Right atrium auricular region (tissue), 2 donors: ENCODE measurements at regions not wholly inside any gene's neighbourhood (a gene's known extent, or its start where the extent isn't known, plus 50 kb on each side); places are given as distances from the start of the nearest gene placed in this dataset.

Source experiments
- DNase-seq: peaks from one replicate; pipeline ENCODE4 v3.0.0-alpha.2; 2019; ENCODE audit warnings: low spot score
- H3K27ac ChIP-seq, 2 donors: fragments of 200-600 bp; sonication (generic); 1 replicate in 1 of 2; 2 replicates in 1 of 2; pipeline ENCODE4 v1.5.1; 2016 to 2019
- H3K27me3 ChIP-seq, 2 donors: fragments of 200-600 bp; sonication (generic); one replicate each; pipeline versions ENCODE4 v1.5.1 to v1.6.0; 2017 to 2019
- H3K36me3 ChIP-seq: fragments of 200-600 bp; sonication (generic); one replicate; pipeline ENCODE4 v1.5.1; 2016
- H3K4me1 ChIP-seq, 2 donors: fragments of 200-600 bp; sonication (generic); one replicate each; pipeline versions ENCODE4 v1.5.1 to v1.6.0; 2017 to 2019
- H3K4me3 ChIP-seq, 2 donors: fragments of 200-600 bp; sonication (generic); 1 replicate in 1 of 2; 2 replicates in 1 of 2; pipeline ENCODE4 v1.5.1; 2017 to 2019; ENCODE audit warnings: mild to moderate bottlenecking in 1 of 2, moderate library complexity in 1 of 2
- H3K9me3 ChIP-seq, 2 donors: fragments of 200-600 bp; sonication (generic); one replicate each; pipeline ENCODE4 v1.5.1; 2019
- CTCF ChIP-seq, 2 donors: fragments of 200-600 bp; sonication (generic); IDR thresholded peaks; one replicate each; pipeline ENCODE4 v1.5.1; 2019; ENCODE audit warnings: antibody characterized with exemption in 2 of 2

- H3K9me3 ChIP-seq: peaks cover 0 to 6% of the 10 kb centered on the region in 2 donors
- no peak overlapping the region for H3K27ac ChIP-seq
- no peak for DNase-seq
- H3K4me1 ChIP-seq: no peaks in the 10 kb centered on the region
- TF ChIP-seq CTCF (IDR thresholded peaks at IDR 0.05): no peak
- no peaks in the 10 kb centered on the region for H3K36me3 ChIP-seq
- no peaks in the 10 kb centered on the region for H3K27me3 ChIP-seq
- H3K4me3 ChIP-seq: no peak overlapping the region
Measured at GRCh38 chr1:14313731-14314431, 284.6 kb upstream of the KAZN start.

GRCh38 chr1:14318830-14319229 lies 279.7 kb upstream of the KAZN start:
- Histone ChIP-seq H3K4me3 (no peak overlapping the region), H3K27me3 (no peaks in the 10 kb centered on the region), H3K27ac (no peak overlapping the region), H3K36me3 (no peaks in the 10 kb centered on the region), H3K9me3 (no peaks in the 10 kb centered on the region), H3K4me1 (no peaks in the 10 kb centered on the region)
- no peak for DNase-seq
- TF ChIP-seq CTCF (IDR thresholded peaks at IDR 0.05): no peak

DNA sequence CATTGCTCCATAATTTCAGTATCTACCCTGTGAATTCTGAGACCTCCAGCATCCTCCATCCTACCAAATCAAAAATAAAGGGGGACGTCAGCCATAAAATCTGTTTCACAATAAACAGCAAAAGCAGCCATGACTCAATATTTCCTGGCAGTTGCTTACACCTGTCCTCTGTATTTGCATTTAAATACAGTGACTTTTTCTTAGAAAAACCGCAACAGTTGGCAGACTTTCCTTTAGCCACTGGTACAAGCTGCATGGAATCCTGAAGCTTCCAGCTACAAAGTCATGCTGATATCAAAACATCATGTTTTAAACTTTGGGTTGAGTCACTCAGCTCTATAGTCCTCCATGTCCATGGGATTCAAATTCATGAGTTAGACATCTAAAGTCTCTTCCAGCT lies 278.0 kb upstream of the KAZN start:
- H3K9me3 ChIP-seq: no peaks in the 10 kb centered on the region
- H3K4me1 ChIP-seq: no peaks in the 10 kb centered on the region
- DNase-seq: no peak
- no peak overlapping the region for H3K27ac ChIP-seq
- TF ChIP-seq CTCF (IDR thresholded peaks at IDR 0.05): no peak
- no peak overlapping the region for H3K4me3 ChIP-seq
- no peaks in the 10 kb centered on the region for H3K27me3 ChIP-seq
- no peaks in the 10 kb centered on the region for H3K36me3 ChIP-seq

- H3K36me3 ChIP-seq: no peaks in the 10 kb centered on the region
- H3K27me3 ChIP-seq: no peaks in the 10 kb centered on the region
- H3K9me3 ChIP-seq: no peaks in the 10 kb centered on the region
- H3K4me3 ChIP-seq: no peak overlapping the region
- DNase-seq: no peak
- no peaks in the 10 kb centered on the region for H3K4me1 ChIP-seq
- no peak overlapping the region for H3K27ac ChIP-seq
- no peak for TF ChIP-seq CTCF (IDR thresholded peaks at IDR 0.05)
Measured at GRCh38 chr1:14320986-14321385, 277.5 kb upstream of the KAZN start.

DNA sequence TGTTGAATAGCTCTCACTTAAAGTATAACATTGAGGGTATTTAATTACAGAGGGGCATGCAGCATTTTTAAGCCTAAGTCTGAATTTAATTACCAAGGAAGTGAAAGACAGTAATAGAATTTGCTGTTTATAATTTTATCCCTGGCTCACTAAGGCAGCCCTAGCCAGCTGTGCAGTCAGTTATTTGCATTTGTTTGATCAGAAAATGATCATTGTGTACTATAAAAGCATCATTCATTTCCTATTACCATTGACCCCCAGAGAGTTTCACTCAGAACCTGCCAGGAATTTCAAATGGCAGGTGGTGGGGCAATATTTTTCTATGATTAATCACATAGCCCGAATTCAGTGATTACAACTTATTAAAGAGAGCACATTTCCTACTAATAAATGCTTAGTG lies 277.1 kb upstream of the KAZN start:
- H3K9me3 ChIP-seq: no peaks in the 10 kb centered on the region
- H3K27ac ChIP-seq: no peak overlapping the region
- H3K4me1 ChIP-seq: no peaks in the 10 kb centered on the region
- no peaks in the 10 kb centered on the region for H3K36me3 ChIP-seq
- DNase-seq: no peak
- H3K27me3 ChIP-seq: no peaks in the 10 kb centered on the region
- no peak for TF ChIP-seq CTCF (IDR thresholded peaks at IDR 0.05)
- H3K4me3 ChIP-seq: no peak overlapping the region
